Chondrocyte (in vitro differentiated cells): ENCODE measurements at regions not wholly inside any gene's neighbourhood (a gene's known extent, or its start where the extent isn't known, plus 50 kb on each side); places are given as distances from the start of the nearest gene placed in this dataset.

Source experiments
- DNase-seq: peaks from one replicate; pipeline ENCODE4 v3.0.0; 2021; ENCODE audit warnings: mixed read lengths, low spot score
- H3K27ac Mint-ChIP-seq: one replicate; pipeline ENCODE4 v1.8.0; 2021; ENCODE audit warnings: mild to moderate bottlenecking, moderate library complexity, mixed read lengths; ENCODE audit not compliant: unreplicated experiment
- H3K27me3 Mint-ChIP-seq: 2 replicates; pipeline ENCODE4 v1.8.0; 2021; ENCODE audit warnings: low read depth, mixed read lengths
- H3K36me3 Mint-ChIP-seq: 2 replicates; pipeline ENCODE4 v1.8.0; 2021; ENCODE audit warnings: low read depth, mixed read lengths
- H3K4me1 Mint-ChIP-seq: 2 replicates; pipeline ENCODE4 v1.8.0; 2021; ENCODE audit warnings: low read depth, mild to moderate bottlenecking, mixed read lengths
- H3K4me3 Mint-ChIP-seq: one replicate; pipeline ENCODE4 v1.8.0; 2021; ENCODE audit warnings: mild to moderate bottlenecking, moderate library complexity, mixed read lengths; ENCODE audit not compliant: unreplicated experiment
- H3K9me3 Mint-ChIP-seq: 2 replicates; pipeline ENCODE4 v1.8.0; 2021; ENCODE audit warnings: low read depth, mixed read lengths
- TF ChIP-seq, protein P1 (sequence below): fragments of 200-600 bp; sonication (generic); IDR thresholded peaks from 2 replicates; pipeline ENCODE4 v1.5.0; 2021; ENCODE audit warnings: antibody characterized with exemption, mild to moderate bottlenecking, moderate library complexity

DNA sequence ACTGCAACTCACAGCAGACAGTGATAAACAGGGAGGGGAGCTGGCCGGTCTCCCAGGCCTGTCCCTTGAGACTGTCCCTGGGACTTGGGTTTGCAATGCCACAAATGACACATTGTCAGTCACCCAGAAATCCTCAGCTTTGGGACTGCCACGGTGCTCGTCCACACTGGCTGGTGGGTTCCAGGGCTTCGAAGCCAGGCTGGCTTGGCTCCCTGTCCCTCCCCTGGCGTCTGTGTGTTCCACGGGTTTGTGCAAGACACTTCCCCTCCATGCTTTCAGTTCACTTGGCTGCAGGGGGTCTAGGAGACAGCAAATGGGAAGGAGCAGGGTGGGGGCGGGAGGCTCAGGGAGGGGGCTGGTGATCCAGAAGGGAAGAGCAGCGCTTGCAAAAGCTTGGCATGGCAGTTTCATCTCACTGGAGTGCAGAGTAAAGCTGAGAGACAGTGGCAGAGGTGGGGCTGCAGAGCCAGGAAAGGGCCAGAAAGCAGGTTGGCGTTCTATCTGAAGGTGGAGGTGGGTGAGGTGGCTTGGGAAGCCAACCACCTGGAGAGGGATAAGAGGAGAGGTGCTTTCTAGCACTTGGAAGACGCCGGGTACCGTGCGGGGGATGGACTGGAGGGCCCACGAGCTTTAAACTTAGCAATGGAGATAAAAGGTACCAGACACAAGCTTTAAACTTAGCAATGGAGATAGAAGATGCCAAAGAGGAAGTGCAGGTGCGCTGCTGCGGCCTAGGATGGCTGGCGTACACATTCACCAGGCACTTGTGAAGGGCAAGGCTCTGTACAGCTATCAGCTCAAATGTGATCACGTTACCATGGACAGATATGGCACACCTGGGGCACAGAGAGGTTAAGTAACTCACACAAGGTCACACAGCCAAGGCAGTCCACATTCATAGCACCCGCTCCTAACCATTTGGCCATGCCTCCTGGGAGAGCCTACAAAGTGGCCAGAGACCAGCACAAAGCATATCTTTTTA is 86.4 kb upstream of the SHISAL1 start:
- no peak overlapping the region for H3K27ac Mint-ChIP-seq
- H3K9me3 Mint-ChIP-seq = no peaks in the 10 kb centered on the region
- peak; percentile 49 for DNase-seq
- peaks cover 38% of the 10 kb centered on the region for H3K27me3 Mint-ChIP-seq
- TF ChIP-seq, protein P1, sequence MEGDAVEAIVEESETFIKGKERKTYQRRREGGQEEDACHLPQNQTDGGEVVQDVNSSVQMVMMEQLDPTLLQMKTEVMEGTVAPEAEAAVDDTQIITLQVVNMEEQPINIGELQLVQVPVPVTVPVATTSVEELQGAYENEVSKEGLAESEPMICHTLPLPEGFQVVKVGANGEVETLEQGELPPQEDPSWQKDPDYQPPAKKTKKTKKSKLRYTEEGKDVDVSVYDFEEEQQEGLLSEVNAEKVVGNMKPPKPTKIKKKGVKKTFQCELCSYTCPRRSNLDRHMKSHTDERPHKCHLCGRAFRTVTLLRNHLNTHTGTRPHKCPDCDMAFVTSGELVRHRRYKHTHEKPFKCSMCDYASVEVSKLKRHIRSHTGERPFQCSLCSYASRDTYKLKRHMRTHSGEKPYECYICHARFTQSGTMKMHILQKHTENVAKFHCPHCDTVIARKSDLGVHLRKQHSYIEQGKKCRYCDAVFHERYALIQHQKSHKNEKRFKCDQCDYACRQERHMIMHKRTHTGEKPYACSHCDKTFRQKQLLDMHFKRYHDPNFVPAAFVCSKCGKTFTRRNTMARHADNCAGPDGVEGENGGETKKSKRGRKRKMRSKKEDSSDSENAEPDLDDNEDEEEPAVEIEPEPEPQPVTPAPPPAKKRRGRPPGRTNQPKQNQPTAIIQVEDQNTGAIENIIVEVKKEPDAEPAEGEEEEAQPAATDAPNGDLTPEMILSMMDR = no peak
- H3K4me3 Mint-ChIP-seq = no peak overlapping the region
- H3K36me3 Mint-ChIP-seq = no peaks in the 10 kb centered on the region
- H3K4me1 Mint-ChIP-seq = peaks cover 4% of the 10 kb centered on the region

DNA sequence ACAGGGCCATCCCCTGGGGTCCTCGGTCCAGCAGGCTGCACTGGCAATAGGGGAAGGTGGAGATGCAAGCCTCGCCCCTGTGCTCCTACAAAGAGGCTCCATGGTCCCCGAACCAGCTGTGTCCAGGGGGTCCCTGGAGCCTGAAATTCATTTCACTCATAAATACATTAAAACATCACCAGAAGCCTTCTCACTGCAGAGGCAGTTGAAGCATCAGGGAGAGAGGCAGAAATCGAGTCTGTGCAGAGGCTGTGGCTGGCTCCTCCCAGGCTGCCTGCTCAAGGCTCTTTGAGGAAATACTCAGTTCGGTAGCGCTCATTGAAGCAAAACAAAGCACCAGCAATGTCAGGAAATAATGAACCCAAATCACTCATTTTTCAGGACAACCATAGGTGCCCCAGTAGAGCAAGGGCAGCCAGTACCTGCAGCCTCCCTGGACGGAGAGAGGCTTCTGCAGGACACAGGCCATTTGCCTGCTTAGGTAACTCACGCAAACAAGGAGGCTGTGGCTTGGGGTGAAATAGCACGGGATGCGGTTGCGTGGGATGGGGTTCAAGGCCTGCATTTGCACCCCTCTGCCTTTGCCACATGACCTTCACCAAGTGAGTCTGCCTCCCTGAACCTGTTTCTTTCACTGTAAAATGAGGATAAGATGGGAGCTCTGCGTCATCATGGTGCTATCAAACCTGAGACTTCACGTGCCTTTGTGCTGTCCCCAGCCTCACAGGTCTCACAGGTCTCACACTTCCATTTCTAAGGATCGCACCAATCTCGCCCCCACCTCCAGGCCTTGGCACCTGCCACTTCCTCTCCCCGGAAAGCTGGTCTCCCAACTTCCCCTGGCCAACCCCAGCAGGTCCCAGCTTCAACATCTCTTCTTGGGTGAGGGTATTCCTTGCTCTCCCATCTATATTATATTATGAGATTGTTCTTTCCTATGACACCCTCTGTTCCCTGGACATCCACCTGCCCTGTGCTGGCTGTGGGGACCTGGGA is 84.3 kb upstream of the SHISAL1 start:
- Mint-ChIP-seq H3K4me3 (no peak overlapping the region), H3K27me3 (peaks cover 40% of the 10 kb centered on the region), H3K27ac (no peak overlapping the region), H3K4me1 (peaks cover 4% of the 10 kb centered on the region), H3K9me3 (no peaks in the 10 kb centered on the region), H3K36me3 (no peaks in the 10 kb centered on the region)
- peak; percentile 72 for DNase-seq
- TF ChIP-seq, protein P1 = no peak

DNA sequence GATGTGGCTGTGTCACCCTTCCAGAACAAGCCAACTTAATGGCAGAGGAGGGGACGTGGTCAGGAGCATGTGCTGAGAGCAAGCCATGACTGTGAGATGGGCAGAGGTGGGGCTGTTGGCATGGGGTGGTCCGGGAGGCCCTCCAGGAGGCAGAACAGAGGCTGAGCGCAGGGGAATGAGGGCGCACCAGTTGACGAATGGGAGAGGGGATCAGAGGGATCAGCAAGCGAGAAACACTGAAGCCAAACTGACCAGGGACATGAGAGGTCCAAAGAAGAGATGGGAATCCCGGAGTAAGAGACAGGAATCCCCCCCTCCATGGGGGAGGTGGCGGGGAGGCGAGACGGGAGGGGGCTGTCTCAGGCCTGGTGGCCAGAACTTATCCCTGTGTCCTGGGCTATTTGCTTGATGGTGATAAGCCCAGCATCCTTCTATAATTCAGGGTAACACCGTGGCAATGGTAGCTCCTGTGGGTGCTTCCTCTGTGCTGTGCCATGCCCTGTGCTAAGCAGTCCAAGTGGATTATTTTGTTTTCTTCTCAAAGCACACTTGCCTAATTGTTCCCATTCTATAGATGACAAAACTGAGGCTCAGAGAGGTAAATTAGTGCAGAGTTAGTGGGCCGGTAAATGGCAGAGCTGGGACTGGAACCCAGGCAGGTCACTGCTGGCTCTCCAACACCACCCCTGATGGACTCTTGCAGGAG is 83.4 kb upstream of the SHISAL1 start:
- Mint-ChIP-seq H3K4me1 (peaks cover 4% of the 10 kb centered on the region), H3K27me3 (peaks cover 34% of the 10 kb centered on the region), H3K4me3 (no peak overlapping the region), H3K27ac (no peak overlapping the region), H3K9me3 (no peaks in the 10 kb centered on the region), H3K36me3 (no peaks in the 10 kb centered on the region)
- TF ChIP-seq, protein P1 = no peak
- peak; percentile 54 for DNase-seq

DNA sequence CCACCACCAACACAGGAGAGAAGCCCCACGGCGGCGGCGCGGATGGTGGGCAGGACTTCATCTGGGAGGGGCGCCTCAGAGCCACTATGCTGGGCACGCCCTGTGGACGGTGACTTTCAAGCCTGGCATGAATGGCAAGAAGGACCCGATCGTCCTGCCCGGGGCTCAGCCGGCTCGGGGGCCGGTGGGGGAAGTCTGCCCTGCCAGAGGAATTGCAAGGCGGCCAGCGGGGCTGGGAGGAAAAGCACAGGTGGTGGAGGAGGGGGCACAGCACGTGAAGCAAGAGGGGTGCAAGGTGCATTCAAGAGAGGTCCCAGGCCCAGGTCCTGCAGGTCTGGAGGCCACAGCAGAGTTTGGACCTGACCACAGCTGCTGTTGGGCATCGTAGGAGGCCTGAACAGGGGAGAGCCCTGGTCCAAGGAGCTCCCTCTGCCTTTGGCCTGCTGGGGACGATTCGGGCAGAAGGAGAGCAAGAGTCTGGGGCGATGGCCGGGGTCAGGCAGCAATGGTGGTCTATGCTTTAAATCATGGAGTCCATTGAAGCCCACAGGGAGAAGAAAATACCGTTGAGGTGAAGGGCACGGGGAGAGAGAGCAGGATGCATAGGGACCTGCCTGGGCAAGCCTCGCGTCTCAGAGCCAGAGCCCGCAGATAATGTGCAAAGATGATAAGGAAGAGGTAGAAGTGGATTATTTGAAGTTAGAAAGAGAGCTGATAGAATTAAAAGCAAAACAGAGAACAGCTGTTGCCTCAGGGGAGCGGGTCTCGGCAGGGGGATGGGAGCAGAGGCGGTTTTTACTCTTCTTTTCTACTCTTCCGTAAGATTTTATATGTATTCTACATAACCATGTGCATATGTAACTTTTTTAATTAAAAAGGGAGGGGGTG is 82.6 kb upstream of the SHISAL1 start:
- TF ChIP-seq, protein P1 = no peak
- Mint-ChIP-seq H3K27ac (no peak overlapping the region), H3K27me3 (peaks cover 35% of the 10 kb centered on the region), H3K4me1 (no peaks in the 10 kb centered on the region), H3K36me3 (no peaks in the 10 kb centered on the region), H3K9me3 (no peaks in the 10 kb centered on the region), H3K4me3 (no peak overlapping the region)
- DNase-seq = peak; percentile 85
